GM19328 (cell line): ENCODE measurements at regions not wholly inside any gene's neighbourhood (a gene's known extent, or its start where the extent isn't known, plus 50 kb on each side); places are given as distances from the start of the nearest gene placed in this dataset.
"Not testable (repeated sequence)": the region's sequence is repeated elsewhere in the genome, so short reads cannot be mapped to it uniquely, and the experiment has no call there.

Experiments
- ATAC-seq: cut with Tn5 transposase; IDR thresholded peaks from one replicate; pipeline ENCODE4 v1.9.1; 2021; ENCODE audit warnings: mild to moderate bottlenecking, moderate library complexity; ENCODE audit not compliant: unreplicated experiment

- ATAC-seq, result no peak
Measured at GRCh38 chr12:28059668-28060067, 87.1 kb upstream of the PTHLH start.

GRCh38 chr12:28060871-28061270, 88.3 kb upstream of the PTHLH start:
- ATAC-seq, result no peak

GRCh38 chr12:28063355-28063880, 90.9 kb upstream of the PTHLH start:
- ATAC-seq, result no peak

GRCh38 chr12:28065374-28065773, 92.8 kb upstream of the PTHLH start:
- no peak for ATAC-seq

GRCh38 chr12:28065889-28066630, 93.5 kb upstream of the PTHLH start:
- ATAC-seq, result no peak

GRCh38 chr12:28066879-28067278, 94.3 kb upstream of the PTHLH start:
- no peak for ATAC-seq

- ATAC-seq, result no peak
Measured at GRCh38 chr12:28068467-28068866, 95.9 kb upstream of the PTHLH start.

- ATAC-seq, result no peak
Measured at GRCh38 chr12:28079539-28079938, 107.0 kb upstream of the PTHLH start.

- no peak for ATAC-seq
Measured at GRCh38 chr12:28082096-28082495, 108.2 kb upstream of the CCDC91 start.

GRCh38 chr12:28083840-28084678, 106.2 kb upstream of the CCDC91 start:
- ATAC-seq, result no peak

- ATAC-seq, result peak; percentile 80
Measured at GRCh38 chr12:28086521-28087155, 103.6 kb upstream of the CCDC91 start.

- ATAC-seq, result no peak
Measured at GRCh38 chr12:28088566-28089272, 101.5 kb upstream of the CCDC91 start.

- ATAC-seq, result no peak
Measured at GRCh38 chr12:28089338-28089737, 100.9 kb upstream of the CCDC91 start.

- no peak for ATAC-seq
Measured at GRCh38 chr12:28090835-28091234, 99.4 kb upstream of the CCDC91 start.

- no peak for ATAC-seq
Measured at GRCh38 chr12:28092396-28092795, 97.9 kb upstream of the CCDC91 start.

GRCh38 chr12:28096649-28097048, 93.6 kb upstream of the CCDC91 start:
- no peak for ATAC-seq

- no peak for ATAC-seq
Measured at GRCh38 chr12:28097221-28097620, 93.0 kb upstream of the CCDC91 start.

GRCh38 chr12:28099245-28099644, 91.0 kb upstream of the CCDC91 start:
- not testable (repeated sequence) for ATAC-seq

- no peak for ATAC-seq
Measured at GRCh38 chr12:28099871-28100270, 90.4 kb upstream of the CCDC91 start.

- no peak for ATAC-seq
Measured at GRCh38 chr12:28100717-28101116, 89.5 kb upstream of the CCDC91 start.

- no peak for ATAC-seq
Measured at GRCh38 chr12:28104316-28104715, 85.9 kb upstream of the CCDC91 start.
